NCI-H1417 (cell line): ENCODE measurements at regions not wholly inside any gene's neighbourhood (a gene's known extent, or its start where the extent isn't known, plus 50 kb on each side); places are given as distances from the start of the nearest gene placed in this dataset.
"Not testable (repeated sequence)": the region's sequence is repeated elsewhere in the genome, so short reads cannot be mapped to it uniquely, and the experiment has no call there.

ENCODE experiments used
- DNase-seq, 3 experiments: peaks; one replicate each; lab custom pipeline; 2025; lab: John Stamatoyannopoulos, UW

GRCh38 chr2:21782866-21783265 lies 659.1 kb downstream of the TDRD15 start:
- DNase-seq: no peak

GRCh38 chr2:21787941-21788340 lies 664.2 kb downstream of the TDRD15 start:
- no peak for DNase-seq

GRCh38 chr2:21790311-21790710 lies 666.5 kb downstream of the TDRD15 start:
- not testable (repeated sequence) for DNase-seq

- DNase-seq: no peak
Observed at GRCh38 chr2:21792571-21792970, 668.8 kb downstream of the TDRD15 start.

- DNase-seq: no peak
Observed at GRCh38 chr2:21793461-21793860, 669.7 kb downstream of the TDRD15 start.

- no peak for DNase-seq
Observed at GRCh38 chr2:21794611-21795010, 670.8 kb downstream of the TDRD15 start.

- no peak for DNase-seq
Observed at GRCh38 chr2:21800356-21800755, 676.6 kb downstream of the TDRD15 start.

GRCh38 chr2:21803550-21803949 lies 679.8 kb downstream of the TDRD15 start:
- DNase-seq: no peak

- no peak for DNase-seq
Observed at GRCh38 chr2:21804151-21804550, 680.4 kb downstream of the TDRD15 start.

- DNase-seq: no peak
Observed at GRCh38 chr2:21811541-21811940, 687.8 kb downstream of the TDRD15 start.

GRCh38 chr2:21812766-21813165 lies 689.0 kb downstream of the TDRD15 start:
- no peak for DNase-seq

- DNase-seq: no peak
Observed at GRCh38 chr2:21814588-21815149, 690.9 kb downstream of the TDRD15 start.

GRCh38 chr2:21818212-21818795 lies 694.5 kb downstream of the TDRD15 start:
- DNase-seq: no peak

GRCh38 chr2:21819454-21819853 lies 695.7 kb downstream of the TDRD15 start:
- no peak for DNase-seq

- no peak for DNase-seq
Observed at GRCh38 chr2:21820271-21820670, 696.5 kb downstream of the TDRD15 start.

- no peak for DNase-seq
Observed at GRCh38 chr2:21821672-21822227, 698.0 kb downstream of the TDRD15 start.

GRCh38 chr2:21822505-21822904 lies 698.7 kb downstream of the TDRD15 start:
- DNase-seq: no peak

GRCh38 chr2:21833767-21834166 lies 710.0 kb downstream of the TDRD15 start:
- no peak for DNase-seq

- no peak for DNase-seq
Observed at GRCh38 chr2:21836261-21836660, 712.5 kb downstream of the TDRD15 start.

GRCh38 chr2:21836719-21837118 lies 713.0 kb downstream of the TDRD15 start:
- DNase-seq: no peak

GRCh38 chr2:21837168-21837960 lies 713.6 kb downstream of the TDRD15 start:
- no peak for DNase-seq

- DNase-seq: no peak
Observed at GRCh38 chr2:21841341-21841740, 717.6 kb downstream of the TDRD15 start.

GRCh38 chr2:21850367-21850766 lies 726.6 kb downstream of the TDRD15 start:
- not testable (repeated sequence) for DNase-seq
